ENCODE measurements at regions not wholly inside any gene's neighbourhood (a gene's known extent, or its start where the extent isn't known, plus 50 kb on each side); places are given as distances from the start of the nearest gene placed in this dataset.

- TF ChIP-seq EGR1 (IDR thresholded peaks at IDR 0.05; ENCODE audit: low read depth in 2 of 2) (no peak), GABPA (IDR thresholded peaks at IDR 0.05 in 1 of 2, conservative IDR thresholded peaks at IDR 0.05 in 1 of 2) (no peak)
Measured at GRCh38 chr4:24260133-24260715, 324.1 kb downstream of the DHX15 start (continued).

- Histone ChIP-seq H3K9ac (ENCODE audit: low read depth in 1 of 2, low read length in 2 of 2) (no peak overlapping the region), H3K36me3 (ENCODE audit: control insufficient read depth in 4 of 4, insufficient read depth in 3 of 4, low read depth in 1 of 4, low read length in 3 of 4) (no peaks in the 10 kb centered on the region), H3K27me3 (ENCODE audit: control insufficient read depth in 4 of 4, insufficient read depth in 4 of 4, low read length in 3 of 4) (no peaks in the 10 kb centered on the region), H3K4me1 (ENCODE audit: control insufficient read depth in 4 of 4, insufficient read depth in 4 of 4, low read length in 3 of 4) (no peaks in the 10 kb centered on the region), H3K4me3 (ENCODE audit: low read depth in 1 of 3, low read length in 3 of 3) (no peak overlapping the region), H3K9me3 (ENCODE audit: control insufficient read depth in 4 of 4, low read length in 3 of 4) (no peaks in the 10 kb centered on the region), H3K27ac (ENCODE audit: low read depth in 1 of 2, low read length in 2 of 2) (no peak overlapping the region)
- WGBS = 65% methylated on average over 5 of the region's 5 CpGs
- TF ChIP-seq YY1 (IDR thresholded peaks at IDR 0.05) (no peak), NR2F2 (IDR thresholded peaks at IDR 0.05) (no peak), REST (IDR thresholded peaks at IDR 0.05) (no peak), GABPA (IDR thresholded peaks at IDR 0.05 in 1 of 2, conservative IDR thresholded peaks at IDR 0.05 in 1 of 2) (no peak), HNF4A (conservative IDR thresholded peaks at IDR 0.05) (no peak), HNF4G (IDR thresholded peaks at IDR 0.05) (no peak), EGR1 (IDR thresholded peaks at IDR 0.05; ENCODE audit: low read depth in 2 of 2) (no peak), MAX (IDR thresholded peaks at IDR 0.05) (no peak), SP1 (IDR thresholded peaks at IDR 0.05) (no peak), ATF3 (IDR thresholded peaks at IDR 0.05) (no peak), FOXA1 (IDR thresholded peaks at IDR 0.05) (no peak), ZBTB33 (IDR thresholded peaks at IDR 0.05) (no peak), RXRA (IDR thresholded peaks at IDR 0.05) (no peak), RAD21 (IDR thresholded peaks at IDR 0.05) (no peak), JUND (IDR thresholded peaks at IDR 0.05) (no peak), CTCF (IDR thresholded peaks at IDR 0.05; ENCODE audit: low read depth, low read length, missing input control) (no peak), TAF1 (conservative IDR thresholded peaks at IDR 0.05) (no peak), FOXA2 (IDR thresholded peaks at IDR 0.05) (no peak)
- no peak for DNase-seq (ENCODE audit: low spot score)
Measured at GRCh38 chr4:24256547-24256946, 327.8 kb downstream of the DHX15 start.
